ENCODE measurements at regions not wholly inside any gene's neighbourhood (a gene's known extent, or its start where the extent isn't known, plus 50 kb on each side); places are given as distances from the start of the nearest gene placed in this dataset.
"Not testable (repeated sequence)": the region's sequence is repeated elsewhere in the genome, so short reads cannot be mapped to it uniquely, and the experiment has no call there.

DNA sequence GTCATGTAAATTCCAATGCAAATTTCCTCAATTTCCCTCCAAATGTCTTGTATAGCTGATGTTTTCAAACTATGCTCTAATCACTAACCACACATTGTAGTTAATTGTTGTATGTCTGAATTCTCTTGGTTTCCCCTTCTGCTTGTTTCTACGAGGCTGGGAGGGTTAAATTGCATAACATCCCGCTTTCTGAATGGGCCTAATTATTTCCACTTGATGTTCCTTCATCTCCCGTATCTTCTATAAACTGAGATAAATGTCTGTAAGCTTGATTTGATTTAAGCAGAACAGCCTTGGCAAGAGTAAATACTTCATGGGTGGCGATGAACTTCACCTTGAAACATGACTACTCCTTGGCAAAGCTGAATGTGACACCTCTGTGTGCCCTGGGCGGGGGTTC lies 72.2 kb downstream of the SERINC2 start:
- no peak for DNase-seq (ENCODE audit: low read depth)

DNA sequence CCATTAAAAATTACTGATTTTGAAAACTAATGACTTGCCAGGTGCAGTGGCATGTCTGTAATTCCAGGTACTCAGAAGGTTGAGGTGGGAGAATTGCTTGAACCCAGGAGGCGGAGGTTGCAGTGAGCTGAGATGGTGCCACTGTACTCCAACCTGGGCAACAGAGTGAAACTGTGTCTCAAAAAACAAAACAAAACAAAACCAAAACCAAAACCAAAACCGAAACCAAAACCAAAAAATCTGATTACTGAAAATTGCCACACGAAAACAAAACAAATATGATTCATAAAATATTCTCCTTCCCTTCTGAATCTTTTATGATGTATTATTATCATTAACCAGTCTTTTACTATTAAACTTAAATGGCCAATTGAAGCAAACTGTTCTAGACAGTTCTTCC lies 74.1 kb downstream of the SERINC2 start:
- no peak for DNase-seq (ENCODE audit: low read depth)

DNA sequence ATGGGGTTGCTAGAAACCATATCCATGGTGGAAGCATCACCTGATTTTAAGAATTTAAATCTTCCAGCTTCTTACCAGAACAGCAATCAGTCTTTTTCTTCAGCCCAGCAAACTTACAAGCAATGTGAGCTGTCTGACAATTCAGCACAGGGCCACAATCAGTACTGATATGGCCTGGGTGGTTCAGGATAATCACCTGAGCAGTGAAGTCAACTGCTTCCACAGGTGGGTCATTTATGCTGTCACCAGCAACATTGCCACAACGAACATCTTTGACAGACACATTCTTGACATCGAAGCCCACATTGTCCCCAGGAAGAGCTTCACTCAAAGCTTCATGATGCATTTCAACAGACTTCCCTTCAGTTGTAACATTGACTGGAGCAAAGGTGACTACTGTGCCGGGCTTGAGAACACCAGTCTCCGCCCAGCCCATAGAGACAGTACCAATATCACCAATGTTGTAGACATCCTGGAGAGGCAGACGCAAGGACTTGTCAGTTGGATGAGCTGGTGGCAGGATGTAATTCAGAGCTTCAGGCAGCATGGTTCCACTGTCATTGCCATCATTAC lies 74.8 kb downstream of the SERINC2 start:
- DNase-seq (ENCODE audit: low read depth): no peak

DNA sequence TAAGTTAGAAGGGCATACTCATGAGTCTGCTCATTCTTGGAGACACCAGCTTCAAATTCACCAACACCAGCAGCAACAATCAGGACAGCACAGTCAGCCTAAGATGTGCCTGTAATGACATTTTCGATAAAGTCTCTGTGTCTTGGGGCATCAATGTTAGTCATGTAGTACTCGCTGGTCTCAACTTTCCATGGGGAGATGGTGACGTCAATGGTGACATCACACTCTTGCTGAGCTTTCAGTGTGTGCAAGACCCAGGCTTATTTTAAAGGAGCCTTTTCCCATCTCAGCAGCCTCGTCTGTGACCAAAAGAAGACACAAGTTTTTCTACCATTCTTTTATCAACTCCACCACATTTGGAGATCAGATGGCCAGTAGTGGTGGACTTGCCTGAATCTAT lies 75.5 kb downstream of the SERINC2 start:
- DNase-seq (ENCODE audit: low read depth): no peak

DNA sequence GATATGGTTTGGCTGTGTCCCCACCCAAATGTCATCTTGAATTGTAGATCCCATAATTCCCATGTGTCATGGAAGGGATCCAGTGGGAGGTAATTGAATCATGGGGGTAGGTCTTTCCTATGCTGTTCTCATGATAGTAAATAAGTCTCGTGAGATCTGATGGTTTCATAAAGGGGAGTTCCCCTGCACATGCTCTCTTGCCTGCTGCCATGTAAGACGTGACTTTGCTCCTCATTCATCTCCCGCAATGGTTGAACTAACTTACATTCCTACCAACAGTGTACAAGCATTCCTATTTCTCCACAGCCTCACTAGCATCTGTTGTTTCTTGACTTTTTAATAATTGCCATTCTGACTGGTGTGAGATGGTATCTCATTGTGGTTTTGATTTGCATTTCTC lies 76.6 kb downstream of the SERINC2 start:
- DNase-seq (ENCODE audit: low read depth): not testable (repeated sequence)

DNA sequence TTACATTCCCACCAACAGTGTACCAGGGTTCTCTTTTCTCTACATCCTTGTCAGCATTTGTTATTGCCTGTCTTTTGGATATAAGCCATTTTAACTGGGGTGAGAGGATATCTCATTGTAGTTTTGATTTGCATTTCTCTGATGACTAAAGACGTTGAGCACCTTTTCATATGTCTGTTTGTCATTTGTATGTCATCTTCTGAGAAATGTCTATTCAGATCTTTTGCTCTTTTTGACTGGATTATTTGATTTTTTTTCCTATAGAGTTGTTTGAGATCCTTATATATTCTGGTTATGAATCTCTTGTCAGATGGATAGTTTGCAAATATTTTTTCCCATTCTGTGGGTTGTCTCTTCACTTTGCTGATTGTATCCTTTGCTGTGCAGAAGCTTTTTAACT lies 77.6 kb downstream of the SERINC2 start:
- not testable (repeated sequence) for DNase-seq (ENCODE audit: low read depth)

DNA sequence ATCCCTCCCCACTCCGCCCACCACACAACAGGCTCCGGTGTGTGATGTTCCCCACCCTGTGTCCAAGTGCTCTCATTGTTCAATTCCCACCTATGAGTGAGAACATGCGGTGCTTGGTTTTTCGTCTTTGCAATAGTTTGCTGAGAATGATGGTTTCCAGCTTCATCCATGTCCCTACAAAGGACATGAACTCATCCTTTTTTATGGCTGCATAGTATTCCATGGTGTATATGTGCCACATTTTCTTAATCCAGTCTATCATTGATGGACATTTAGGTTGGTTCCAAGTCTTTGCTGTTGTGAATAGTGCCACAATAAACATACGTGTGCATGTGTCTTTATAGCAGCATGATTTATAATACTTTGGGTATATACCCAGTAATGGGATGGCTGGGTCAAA lies 81.0 kb upstream of the TINAGL1 start:
- not testable (repeated sequence) for DNase-seq (ENCODE audit: low read depth)

DNA sequence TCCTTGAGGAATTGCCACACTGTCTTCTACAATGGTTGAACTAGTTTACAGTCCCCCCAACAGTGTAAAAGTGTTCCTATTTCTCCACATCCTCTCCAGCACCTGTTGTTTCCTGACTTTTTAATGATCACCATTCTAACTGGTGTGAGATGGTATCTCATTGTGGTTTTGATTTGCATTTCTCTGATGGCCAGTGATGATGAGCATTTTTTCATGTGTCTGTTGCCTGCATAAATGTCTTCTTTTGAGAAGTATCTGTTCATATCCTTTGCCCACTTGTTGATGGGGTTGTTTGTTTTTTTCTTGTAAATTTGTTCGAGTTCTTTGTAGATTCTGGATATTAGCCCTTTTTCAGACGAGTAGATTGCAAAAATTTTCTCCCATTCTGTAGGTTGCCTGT lies 80.5 kb upstream of the TINAGL1 start:
- DNase-seq (ENCODE audit: low read depth): not testable (repeated sequence)

DNA sequence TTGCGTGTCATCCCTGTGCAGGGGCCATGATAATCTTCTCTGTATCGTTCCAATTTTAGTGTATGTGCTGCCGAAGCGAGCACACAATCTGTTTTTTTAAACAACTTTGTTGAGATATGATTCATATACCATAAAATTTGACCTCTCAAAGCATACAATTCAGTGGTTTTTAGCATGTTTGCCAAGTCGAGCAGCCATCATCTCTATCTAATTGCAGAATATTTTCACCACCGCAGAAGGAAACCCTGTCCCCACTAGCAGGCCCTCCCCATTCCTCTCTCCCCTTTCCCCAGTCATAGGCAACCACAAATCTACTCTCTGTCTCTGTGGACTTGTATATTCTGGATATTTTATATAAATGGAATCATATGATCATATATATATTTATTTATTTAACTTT lies 78.7 kb upstream of the TINAGL1 start:
- DNase-seq (ENCODE audit: low read depth): no peak

DNA sequence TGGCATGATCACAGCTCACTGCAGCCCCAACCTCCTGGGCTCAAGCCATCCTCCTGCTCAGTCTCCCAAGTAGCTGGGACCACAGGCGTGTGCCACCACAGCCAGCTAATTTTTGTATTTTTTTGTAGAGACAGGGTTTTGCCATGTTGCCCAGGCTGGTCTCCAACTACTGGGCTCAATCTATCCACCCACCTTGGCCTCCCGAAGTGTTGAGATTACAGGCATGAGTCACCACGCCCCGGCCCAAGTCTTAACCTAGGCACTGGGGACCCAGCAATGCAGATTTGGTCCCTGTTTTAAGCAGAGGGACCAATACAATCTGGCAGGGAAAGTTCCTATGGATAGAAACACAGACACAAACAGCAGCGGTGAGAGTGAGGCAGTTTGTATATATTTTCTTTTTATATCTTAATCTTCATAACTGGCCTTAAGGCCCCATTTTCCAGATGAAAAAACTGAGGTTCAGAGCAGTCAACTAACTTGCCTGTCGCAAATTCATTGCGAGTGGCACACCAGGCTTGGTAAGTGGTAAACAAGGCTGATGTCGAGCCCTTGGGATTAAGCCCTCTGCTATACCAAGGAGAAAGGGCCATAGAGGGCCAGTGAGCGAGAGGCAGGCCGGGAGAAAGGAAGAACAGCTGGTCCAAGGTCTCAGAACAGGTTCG lies 77.8 kb upstream of the TINAGL1 start:
- no peak for DNase-seq (ENCODE audit: low read depth)

DNA sequence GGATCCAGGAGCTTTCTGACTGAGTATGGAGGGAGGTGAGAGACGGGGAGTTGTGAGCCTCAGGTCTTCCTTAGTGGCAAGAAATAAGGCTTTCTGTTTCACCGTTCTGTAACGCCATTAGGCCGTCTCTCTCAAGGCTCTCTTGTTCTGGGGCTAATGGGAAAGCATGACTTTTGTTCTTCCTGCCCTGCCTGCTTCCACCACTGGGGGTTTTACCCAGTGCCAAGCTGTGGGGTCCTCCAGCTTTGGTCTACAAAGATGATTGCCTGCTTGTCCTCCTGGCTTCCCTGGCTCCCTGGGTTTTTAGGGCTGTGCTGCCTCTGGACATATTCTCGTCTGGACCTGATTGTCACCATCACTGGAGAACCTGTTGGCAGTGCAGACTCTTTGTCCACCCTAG lies 74.8 kb upstream of the TINAGL1 start:
- DNase-seq (ENCODE audit: low read depth): no peak

DNA sequence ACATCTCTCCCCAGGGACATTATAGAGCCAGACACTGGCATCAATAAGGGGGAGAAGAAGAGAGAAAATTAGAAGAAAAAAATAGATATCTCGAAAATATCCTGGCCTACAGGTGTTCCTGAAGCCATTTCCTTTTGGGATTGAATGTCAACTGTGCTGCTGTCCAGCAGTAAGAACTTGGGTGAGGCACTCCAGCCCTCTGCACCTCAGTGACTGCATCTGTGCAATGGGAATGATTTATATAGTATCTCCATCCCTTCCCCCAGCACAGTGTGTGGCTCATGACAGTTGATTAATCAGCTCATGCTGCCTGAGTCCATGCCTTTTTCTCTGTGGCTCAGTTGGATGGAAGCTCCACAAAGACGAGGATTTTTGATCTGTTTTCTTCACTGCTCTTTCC lies 74.1 kb upstream of the TINAGL1 start:
- no peak for DNase-seq (ENCODE audit: low read depth)

DNA sequence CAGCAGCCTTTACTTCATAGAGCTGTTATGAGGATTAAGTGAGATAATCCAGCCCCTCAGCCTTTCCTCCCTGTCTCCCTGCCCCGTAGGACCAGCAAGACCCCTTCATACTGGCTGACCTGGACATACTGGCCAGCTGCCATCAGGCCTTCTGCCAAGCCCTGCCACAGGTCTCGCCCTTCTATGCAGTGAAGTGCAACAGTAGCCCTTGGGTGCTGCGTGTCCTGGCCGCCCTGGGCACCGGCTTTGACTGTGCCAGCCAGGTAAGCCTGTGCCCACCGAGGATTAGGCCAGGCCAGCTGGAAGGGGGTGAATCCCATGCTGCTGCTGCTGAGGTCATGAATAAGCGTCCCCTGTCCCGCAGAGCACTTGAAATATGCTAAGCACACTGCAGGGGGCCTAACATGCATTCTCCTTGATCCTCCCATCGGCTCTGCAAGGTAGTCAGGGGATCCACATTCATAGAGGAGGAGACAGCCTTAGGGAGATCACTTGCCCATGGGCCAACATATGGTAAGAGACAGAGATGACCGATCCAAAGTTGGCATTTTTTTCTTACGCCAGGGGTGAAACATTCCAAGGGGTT lies 73.3 kb upstream of the TINAGL1 start:
- DNase-seq (ENCODE audit: low read depth): no peak

DNA sequence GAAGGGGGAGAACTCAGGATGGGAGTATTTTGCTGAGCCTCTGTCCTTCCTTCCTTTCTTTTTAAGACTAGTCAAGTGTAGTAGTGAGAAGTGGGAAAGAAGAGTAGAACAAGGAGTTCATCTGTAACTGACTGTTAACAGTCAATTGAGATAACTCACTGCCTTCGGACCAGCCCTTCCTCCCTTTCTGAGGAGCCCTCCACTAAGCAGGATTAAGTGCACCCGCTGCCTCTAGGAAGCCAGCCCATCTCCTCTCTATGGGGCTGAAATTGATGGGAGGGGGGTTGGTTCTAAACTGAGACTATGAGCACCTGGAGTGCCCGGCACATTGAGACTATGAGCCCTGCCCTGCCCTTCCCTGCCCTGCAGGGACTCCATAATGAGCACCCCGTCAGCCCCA lies 72.7 kb upstream of the TINAGL1 start:
- no peak for DNase-seq (ENCODE audit: low read depth)

DNA sequence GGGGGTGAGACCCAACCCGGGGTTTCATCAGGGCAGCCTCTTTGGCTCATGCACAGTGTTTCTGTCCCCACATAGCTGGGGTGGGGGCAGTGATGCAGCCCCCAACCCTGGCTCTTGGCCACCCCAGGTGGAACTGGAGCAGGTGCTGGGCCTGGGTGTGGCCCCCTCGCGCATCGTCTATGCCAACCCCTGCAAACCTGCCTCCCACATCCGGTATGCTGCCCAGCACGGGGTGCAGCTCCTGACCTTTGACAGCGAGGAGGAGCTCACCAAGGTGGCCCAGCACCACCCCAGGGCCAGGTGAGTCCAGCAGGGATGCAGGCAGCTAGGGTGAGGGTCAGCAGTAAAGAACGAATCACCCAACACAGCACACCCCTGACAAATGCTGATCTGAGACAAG lies 72.3 kb upstream of the TINAGL1 start:
- no peak for DNase-seq (ENCODE audit: low read depth)

DNA sequence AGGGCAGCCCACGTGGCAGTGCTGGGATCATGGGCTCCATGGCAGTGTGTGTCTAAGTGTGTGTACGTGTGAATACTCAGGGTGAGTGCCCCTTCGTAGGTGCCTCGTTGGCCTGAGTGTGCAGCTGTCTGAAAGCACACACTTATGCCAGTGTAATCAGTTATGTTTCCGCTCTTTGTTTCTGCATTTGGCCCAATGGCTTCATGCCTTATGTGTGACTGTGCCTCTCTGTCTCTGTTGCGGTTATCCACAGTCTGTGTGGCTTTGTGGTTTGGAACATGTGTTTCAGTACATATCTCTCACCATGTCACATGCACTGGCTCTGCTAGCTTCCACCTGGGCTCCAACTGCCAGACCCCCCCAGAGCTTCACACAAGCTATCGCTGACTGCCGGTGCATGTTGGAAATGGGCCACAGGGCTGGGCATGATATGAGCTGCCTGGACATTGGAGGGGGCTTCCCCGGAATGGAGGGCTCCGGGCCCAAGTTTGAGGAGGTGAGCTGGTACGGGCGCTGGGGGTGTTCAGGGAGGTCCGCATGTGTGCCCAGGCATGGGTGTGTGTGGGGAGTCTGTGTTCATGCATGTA lies 70.3 kb upstream of the TINAGL1 start:
- DNase-seq (ENCODE audit: low read depth): peak; percentile 47

DNA sequence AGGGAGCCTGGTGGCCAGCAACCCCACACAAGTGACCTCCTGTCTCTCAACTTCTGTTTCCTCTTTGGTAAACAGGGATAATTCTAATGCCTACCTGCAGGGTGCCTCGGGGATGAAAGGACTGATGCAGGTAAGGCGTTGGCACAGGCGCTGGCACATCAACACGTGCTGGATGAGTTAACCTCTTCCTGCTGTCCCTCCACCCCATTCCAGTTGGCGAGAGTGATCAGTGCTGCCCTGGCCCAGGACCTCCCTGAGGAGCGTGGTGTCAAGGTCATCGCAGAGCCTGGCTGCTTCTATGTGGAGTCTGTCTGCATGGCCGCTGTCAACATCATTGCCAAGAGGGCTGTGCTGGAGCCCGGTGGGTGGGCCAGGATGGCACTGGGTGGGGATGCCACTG lies 69.1 kb upstream of the TINAGL1 start:
- DNase-seq (ENCODE audit: low read depth): no peak

DNA sequence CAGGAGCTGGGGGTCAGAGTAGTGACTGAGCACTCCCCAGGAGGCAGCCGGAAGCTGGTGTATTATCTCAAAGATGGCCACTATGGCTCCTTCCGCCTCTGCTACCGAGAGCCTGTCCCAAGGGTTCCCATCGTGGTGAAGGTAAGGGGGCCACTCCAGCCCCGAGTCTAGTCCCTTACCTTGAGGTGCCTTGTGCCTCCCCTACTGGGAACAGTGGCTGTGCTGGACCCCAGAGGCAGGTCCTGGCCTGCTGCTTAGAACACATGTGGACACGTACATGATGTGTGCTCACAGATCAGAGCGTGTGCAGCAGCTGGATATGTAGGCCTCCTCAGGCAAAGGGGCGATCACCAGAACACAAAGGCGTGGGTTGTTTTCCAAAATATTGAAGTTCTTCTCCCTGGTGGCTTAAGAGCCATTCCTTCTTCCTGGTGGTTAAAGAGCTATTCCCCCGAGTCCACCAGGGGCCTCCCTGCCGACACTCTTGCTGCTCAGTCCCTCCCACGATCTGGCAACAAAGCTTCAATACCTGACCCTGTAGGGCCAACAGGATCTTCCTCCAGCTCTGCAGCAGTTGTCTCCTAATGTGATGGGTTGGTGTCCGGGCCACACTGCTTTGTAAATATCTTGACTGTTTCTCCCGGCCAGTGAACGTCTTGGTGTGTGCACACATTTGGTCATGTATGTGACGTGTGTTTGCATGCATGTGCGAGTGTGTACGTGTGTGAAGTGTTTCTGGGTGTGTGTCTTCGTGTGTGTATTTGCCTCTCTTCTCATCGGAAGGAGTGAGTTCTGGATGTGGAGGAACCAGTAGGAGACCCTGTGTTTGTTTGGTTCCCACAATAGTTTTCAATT lies 68.4 kb upstream of the TINAGL1 start:
- DNase-seq (ENCODE audit: low read depth): no peak

DNA sequence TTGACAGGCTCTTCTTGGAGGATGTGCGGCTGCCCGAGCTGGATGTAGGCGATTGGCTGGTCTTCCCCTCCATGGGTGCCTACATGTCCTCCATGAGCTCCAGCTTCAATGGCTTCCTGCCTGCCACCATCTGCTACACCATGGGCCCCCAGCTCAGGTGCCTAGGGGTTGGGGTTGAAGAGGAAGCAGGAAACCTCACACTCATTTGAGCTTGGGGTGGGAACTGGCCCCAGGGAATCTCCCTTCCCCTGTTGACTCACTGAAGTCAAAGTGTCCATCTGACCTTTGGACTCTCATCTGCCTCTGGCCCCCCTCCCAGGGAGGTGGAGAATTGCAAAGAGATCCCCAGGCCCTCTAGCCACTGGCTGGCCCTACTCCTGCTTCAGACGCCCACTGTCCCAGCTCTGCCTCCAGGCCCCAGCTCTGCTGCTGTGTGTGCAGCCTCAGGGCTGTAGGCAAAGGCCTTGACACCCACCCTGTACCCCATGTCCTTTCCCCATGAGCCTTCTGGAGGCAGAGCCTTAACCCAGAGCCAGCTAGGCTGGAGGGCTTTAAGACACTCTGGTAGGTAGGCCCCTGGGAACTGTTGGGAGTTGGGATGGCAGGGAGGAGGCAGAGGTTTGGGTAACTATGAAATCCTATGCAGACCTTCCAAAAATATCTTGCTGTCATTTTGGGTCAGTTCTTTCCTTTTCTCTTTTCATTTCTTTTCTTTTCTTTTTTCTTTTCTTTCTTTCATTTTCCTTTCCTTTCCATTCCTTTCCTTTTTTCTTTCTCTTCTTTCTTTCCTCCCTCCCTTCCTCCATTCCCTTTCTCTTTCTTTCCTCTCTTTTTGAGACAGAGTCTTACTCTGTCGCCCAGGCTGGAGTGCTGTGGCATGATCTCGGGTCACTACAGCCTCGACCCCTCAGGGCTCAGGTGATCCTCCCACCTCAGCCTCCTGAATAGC lies 66.9 kb upstream of the TINAGL1 start:
- DNase-seq (ENCODE audit: low read depth): no peak

DNA sequence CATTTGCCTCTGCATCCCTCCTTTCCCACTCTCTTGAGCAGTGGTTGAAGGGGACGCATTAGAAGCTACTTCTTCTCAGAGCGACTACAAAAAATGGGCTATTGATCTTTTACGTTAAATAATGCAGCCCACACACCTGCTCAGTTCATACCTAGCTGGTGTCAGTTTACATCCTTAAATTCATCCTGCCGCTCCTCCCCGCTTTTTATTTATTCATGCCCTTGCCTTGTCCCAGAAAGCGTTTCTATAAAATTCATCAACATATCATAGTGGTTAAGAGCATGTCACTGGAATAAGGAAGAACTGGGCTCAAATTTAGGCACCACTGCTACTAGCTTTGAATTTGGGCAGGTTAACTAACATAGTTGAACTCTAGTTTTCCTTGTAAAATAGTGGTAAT lies 66.0 kb upstream of the TINAGL1 start:
- DNase-seq (ENCODE audit: low read depth): no peak

Measured in GM04503 (cell line).